Adrenal gland (tissue), 9 donors: ENCODE measurements at regions not wholly inside any gene's neighbourhood (a gene's known extent, or its start where the extent isn't known, plus 50 kb on each side); places are given as distances from the start of the nearest gene placed in this dataset.
"Not testable (repeated sequence)": the region's sequence is repeated elsewhere in the genome, so short reads cannot be mapped to it uniquely, and the experiment has no call there.

Experiments
- DNase-seq, 7 donors: peaks; one replicate each; pipeline ENCODE4 v3.0.0-alpha.2; 2019 to 2020
- H3K27ac ChIP-seq, 5 donors: fragments of 200-600 bp; sonication (generic) in 4 of 5; 1 replicate in 3 of 5; 2 replicates in 2 of 5; pipeline versions ENCODE4 v1.5.1 to v1.8.0; 2016 to 2020; ENCODE audit warnings: mild to moderate bottlenecking in 1 of 5
- H3K27me3 ChIP-seq: fragments of 200-600 bp; 2 replicates; pipeline ENCODE4 v1.8.0; 2021
- H3K36me3 ChIP-seq, 2 donors: fragments of 200-600 bp; replicated peaks in 1 of 2; 1 replicate in 1 of 2; 2 replicates in 1 of 2; pipeline versions ENCODE4 v1.5.1 to v1.8.0; 2018 to 2022
- H3K4me1 ChIP-seq, 2 donors: fragments of 200-600 bp; replicated peaks in 1 of 2; 1 replicate in 1 of 2; 2 replicates in 1 of 2; pipeline versions ENCODE4 v1.5.1 to v1.8.0; 2018 to 2021
- H3K4me3 ChIP-seq, 4 donors: fragments of 200-600 bp; sonication (generic) in 3 of 4; one replicate each; pipeline ENCODE4 v1.5.1; 2016 to 2018
- H3K9me3 ChIP-seq, 3 donors: fragments of 200-600 bp; sonication (generic) in 1 of 3; replicated peaks in 1 of 3; 1 replicate in 2 of 3; 2 replicates in 1 of 3; pipeline versions ENCODE4 v1.5.1 to v1.8.0; 2016 to 2021
- CTCF ChIP-seq, 6 experiments: fragments of 450-650 bp in 4 of 6; fragments of 200-600 bp in 2 of 6; sonication (generic) in 1 of 6; IDR thresholded peaks; 1 replicate in 5 of 6; 2 replicates in 1 of 6; pipeline versions ENCODE4 v1.5.1 to v1.8.0; 2016 to 2021; ENCODE audit warnings: antibody characterized with exemption in 6 of 6, mild to moderate bottlenecking in 2 of 6, moderate library complexity in 1 of 6
- POLR2A ChIP-seq, 2 donors: fragments of 450-650 bp; IDR thresholded peaks; one replicate each; pipeline ENCODE4 v1.6.1; 2017; ENCODE audit warnings: antibody characterized with exemption in 2 of 2, mild to moderate bottlenecking in 2 of 2, moderate library complexity in 1 of 2
- WGBS, 4 donors: extraction: QIAGEN DNeasy Blood & Tissue Kit in 2 of 4; methylation state at CpG; one replicate each; pipeline versions ENCODE4 v1.1.5 to v1.1.7; 2013 to 2017; 5-methylcytosine and 5-hydroxymethylcytosine counted together
- intact Hi-C, 2 donors: fragments of 100-400 bp; cut with DNase I; formaldehyde crosslinking; loops; one replicate each; pipeline versions ENCODE4 v1.14.1 to v1.15.0; 2022 to 2023
- donor health status: healthy with polysubstance abuse.
- donor health status: Bipolar disorder and iron deficiency.
- donor health status: DM: yes; HTN: yes; CAD: no.
- donor health status: DM: no; HTN: no; CAD: no.
- donor health status: DM: no; HTN: no; CAD: no.

GRCh38 chr7:68862261-68862660, 736.0 kb upstream of the AUTS2 start:
- DNase-seq = no peak
- Histone ChIP-seq H3K27ac (no peak overlapping the region), H3K27me3 (no peaks in the 10 kb centered on the region), H3K4me3 (no peak overlapping the region), H3K4me1 (no peaks in the 10 kb centered on the region), H3K36me3 (no peaks in the 10 kb centered on the region), H3K9me3 (no peaks in the 10 kb centered on the region)
- WGBS, 4 donors = 82 to 95% (median 88%) methylated on average over 6 of the region's 6 CpGs
- TF ChIP-seq POLR2A (IDR thresholded peaks at IDR 0.05) (no peak), CTCF (IDR thresholded peaks at IDR 0.05) (no peak)
- intact Hi-C loops = no loop called here

- Histone ChIP-seq H3K4me1 (no peaks in the 10 kb centered on the region), H3K27ac (no peak overlapping the region), H3K9me3 (no peaks in the 10 kb centered on the region), H3K27me3 (no peaks in the 10 kb centered on the region), H3K4me3 (no peak overlapping the region), H3K36me3 (no peaks in the 10 kb centered on the region)
- intact Hi-C loops = no loop called here
- DNase-seq = no peak
- TF ChIP-seq POLR2A (IDR thresholded peaks at IDR 0.05) (no peak), CTCF (IDR thresholded peaks at IDR 0.05) (no peak)
- WGBS, 4 donors = 75 to 85% (median 81%) methylated on average over 3 to 4 of the region's 4 CpGs
Observed at GRCh38 chr7:68862736-68863135, 735.5 kb upstream of the AUTS2 start.

GRCh38 chr7:68865351-68866199, 732.7 kb upstream of the AUTS2 start:
- Histone ChIP-seq H3K4me3 (no peak overlapping the region), H3K36me3 (no peaks in the 10 kb centered on the region), H3K27me3 (no peaks in the 10 kb centered on the region), H3K4me1 (no peaks in the 10 kb centered on the region), H3K27ac (no peak overlapping the region), H3K9me3 (no peaks in the 10 kb centered on the region)
- WGBS, 4 donors = 61 to 78% (median 71%) methylated on average over 6 of the region's 6 CpGs
- TF ChIP-seq POLR2A (IDR thresholded peaks at IDR 0.05) = no peak
- no peak for TF ChIP-seq CTCF (IDR thresholded peaks at IDR 0.05)
- intact Hi-C loops = no loop called here
- peak in 4 of 7 donors; percentile 9 to 20 (median 16) for DNase-seq

- H3K36me3 ChIP-seq = no peaks in the 10 kb centered on the region
- no peak overlapping the region for H3K4me3 ChIP-seq
- intact Hi-C loops = no loop called here
- H3K9me3 ChIP-seq = no peaks in the 10 kb centered on the region
- H3K27me3 ChIP-seq = no peaks in the 10 kb centered on the region
- no peak for DNase-seq
- H3K27ac ChIP-seq = no peak overlapping the region
- 81 to 87% (median 84%) methylated on average over 4 of the region's 4 CpGs for WGBS, 4 donors
- TF ChIP-seq CTCF (IDR thresholded peaks at IDR 0.05) (no peak), POLR2A (IDR thresholded peaks at IDR 0.05) (no peak)
- H3K4me1 ChIP-seq = no peaks in the 10 kb centered on the region
Observed at GRCh38 chr7:68866200-68866570, 732.1 kb upstream of the AUTS2 start.

- 70 to 83% (median 77%) methylated on average over 3 of the region's 3 CpGs for WGBS, 4 donors
- intact Hi-C loops, H3K27ac ChIP-seq, H3K4me1 ChIP-seq, DNase-seq, H3K9me3 ChIP-seq, H3K27me3 ChIP-seq, H3K36me3 ChIP-seq, H3K4me3 ChIP-seq: not testable (repeated sequence)
Observed at GRCh38 chr7:68866721-68867120, 731.6 kb upstream of the AUTS2 start.
